ENCODE measurements at regions not wholly inside any gene's neighbourhood (a gene's known extent, or its start where the extent isn't known, plus 50 kb on each side); places are given as distances from the start of the nearest gene placed in this dataset.
A peak's percentile ranks its signal among the peaks of the same experiment; 100 is the strongest.

DNA sequence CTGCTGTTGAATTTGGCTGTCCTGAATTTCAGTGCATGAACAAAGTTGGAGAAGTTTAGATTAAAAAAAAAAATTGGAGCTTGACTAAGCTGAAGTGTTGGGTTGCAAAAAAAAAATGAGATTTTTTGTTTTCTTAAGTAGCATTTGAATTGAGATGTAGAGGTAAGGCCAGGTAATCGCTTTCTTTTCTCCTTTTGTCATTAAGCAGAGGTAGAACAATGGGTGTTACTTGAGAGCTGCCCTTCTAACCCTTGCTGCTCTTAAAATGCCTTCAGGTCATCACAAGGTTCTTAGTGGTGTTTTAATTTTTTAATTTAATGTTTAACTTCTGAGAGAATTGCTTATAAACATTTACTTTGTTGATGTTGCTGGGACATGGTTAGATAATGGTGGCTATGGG lies 84.1 kb upstream of the PRDM1 start:
- Histone ChIP-seq H3K4me1 (no peaks in the 10 kb centered on the region), H3K4me3 (ENCODE audit: low read depth, low read length) (no peak overlapping the region), H3K27me3 (peaks cover 10% of the 10 kb centered on the region), H3K36me3 (no peaks in the 10 kb centered on the region), H3K9me3 (no peaks in the 10 kb centered on the region)
- TF ChIP-seq, protein P1, sequence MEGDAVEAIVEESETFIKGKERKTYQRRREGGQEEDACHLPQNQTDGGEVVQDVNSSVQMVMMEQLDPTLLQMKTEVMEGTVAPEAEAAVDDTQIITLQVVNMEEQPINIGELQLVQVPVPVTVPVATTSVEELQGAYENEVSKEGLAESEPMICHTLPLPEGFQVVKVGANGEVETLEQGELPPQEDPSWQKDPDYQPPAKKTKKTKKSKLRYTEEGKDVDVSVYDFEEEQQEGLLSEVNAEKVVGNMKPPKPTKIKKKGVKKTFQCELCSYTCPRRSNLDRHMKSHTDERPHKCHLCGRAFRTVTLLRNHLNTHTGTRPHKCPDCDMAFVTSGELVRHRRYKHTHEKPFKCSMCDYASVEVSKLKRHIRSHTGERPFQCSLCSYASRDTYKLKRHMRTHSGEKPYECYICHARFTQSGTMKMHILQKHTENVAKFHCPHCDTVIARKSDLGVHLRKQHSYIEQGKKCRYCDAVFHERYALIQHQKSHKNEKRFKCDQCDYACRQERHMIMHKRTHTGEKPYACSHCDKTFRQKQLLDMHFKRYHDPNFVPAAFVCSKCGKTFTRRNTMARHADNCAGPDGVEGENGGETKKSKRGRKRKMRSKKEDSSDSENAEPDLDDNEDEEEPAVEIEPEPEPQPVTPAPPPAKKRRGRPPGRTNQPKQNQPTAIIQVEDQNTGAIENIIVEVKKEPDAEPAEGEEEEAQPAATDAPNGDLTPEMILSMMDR (IDR thresholded peaks at IDR 0.05; ENCODE audit: low read depth, low read length), result no peak
- no peak for DNase-seq

DNA sequence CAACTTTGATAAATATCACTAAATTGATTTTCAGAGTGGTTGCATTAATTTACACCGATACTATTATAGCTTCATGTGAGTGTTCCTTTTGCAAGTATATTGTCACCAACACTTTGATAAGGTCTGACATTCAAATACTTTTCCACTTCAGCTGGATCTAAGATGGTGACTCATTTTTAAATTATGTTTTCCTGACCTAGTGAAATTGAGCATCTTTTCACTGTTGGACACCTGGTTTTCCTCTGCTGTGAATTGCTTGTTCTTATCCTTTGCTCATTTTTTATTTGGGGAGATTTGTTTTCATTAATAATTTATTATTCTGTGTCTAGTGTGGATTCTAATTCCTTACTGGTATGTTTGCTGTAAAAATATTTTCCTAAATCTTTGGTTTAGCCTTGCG lies 85.2 kb upstream of the PRDM1 start:
- no peak for DNase-seq
- Histone ChIP-seq H3K4me1 (no peaks in the 10 kb centered on the region), H3K27me3 (peaks cover 21% of the 10 kb centered on the region), H3K9me3 (no peaks in the 10 kb centered on the region), H3K36me3 (no peaks in the 10 kb centered on the region), H3K4me3 (ENCODE audit: low read depth, low read length) (no peak overlapping the region)
- TF ChIP-seq, protein P1 (IDR thresholded peaks at IDR 0.05; ENCODE audit: low read depth, low read length), result no peak

DNA sequence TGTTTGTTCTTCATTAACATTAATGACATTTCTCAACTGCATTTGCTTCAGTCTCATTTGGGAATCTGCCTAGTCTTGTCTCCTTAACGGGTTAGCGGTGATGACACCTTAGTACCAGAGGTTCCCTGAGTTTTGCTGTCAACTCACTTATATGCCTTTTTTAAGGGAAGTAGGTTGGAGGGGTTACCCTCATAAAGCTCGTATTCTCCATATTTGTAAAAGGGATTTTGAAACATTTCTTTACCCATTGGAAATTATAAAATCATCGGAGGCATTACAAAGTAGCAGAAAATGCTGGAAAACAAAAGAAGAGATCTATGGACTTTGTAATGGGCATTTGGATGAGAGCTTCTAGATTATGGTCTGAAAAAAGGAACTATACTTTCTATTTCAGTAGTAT lies 88.7 kb upstream of the PRDM1 start:
- no peak overlapping the region for H3K4me3 ChIP-seq (ENCODE audit: low read depth, low read length)
- peaks cover 47% of the 10 kb centered on the region for H3K27me3 ChIP-seq
- no peaks in the 10 kb centered on the region for H3K9me3 ChIP-seq
- TF ChIP-seq, protein P1 (IDR thresholded peaks at IDR 0.05; ENCODE audit: low read depth, low read length), result no peak
- no peaks in the 10 kb centered on the region for H3K4me1 ChIP-seq
- no peak for DNase-seq
- H3K36me3 ChIP-seq, result no peaks in the 10 kb centered on the region

DNA sequence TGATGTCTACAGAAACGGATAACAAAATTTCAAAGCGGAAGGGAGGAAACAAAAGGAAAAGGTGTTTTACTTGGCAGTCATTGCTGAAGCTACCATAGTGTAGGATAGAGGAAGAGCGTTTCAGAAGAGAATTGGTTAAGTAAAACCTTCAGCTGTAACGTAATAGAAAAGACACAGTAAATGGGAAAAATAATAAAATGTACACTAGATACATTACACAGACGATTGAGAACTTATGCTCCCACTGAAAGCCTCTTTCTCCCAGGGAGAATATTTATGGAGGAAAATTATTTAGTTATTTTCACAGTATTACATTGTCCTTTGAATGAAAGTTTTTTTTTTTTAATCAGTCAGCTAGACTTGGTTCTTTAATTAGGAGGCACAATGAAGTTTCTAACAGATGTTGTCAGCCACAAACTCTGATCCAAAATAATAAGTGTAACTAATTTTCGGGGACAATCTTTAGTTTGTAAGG lies 90.7 kb upstream of the PRDM1 start:
- H3K27me3 ChIP-seq, result peaks cover 44% of the 10 kb centered on the region
- DNase-seq, result no peak
- H3K4me3 ChIP-seq (ENCODE audit: low read depth, low read length), result peak overlapping the region; percentile 60
- H3K4me1 ChIP-seq, result no peaks in the 10 kb centered on the region
- no peaks in the 10 kb centered on the region for H3K9me3 ChIP-seq
- H3K36me3 ChIP-seq, result no peaks in the 10 kb centered on the region
- TF ChIP-seq, protein P1 (IDR thresholded peaks at IDR 0.05; ENCODE audit: low read depth, low read length), result no peak

DNA sequence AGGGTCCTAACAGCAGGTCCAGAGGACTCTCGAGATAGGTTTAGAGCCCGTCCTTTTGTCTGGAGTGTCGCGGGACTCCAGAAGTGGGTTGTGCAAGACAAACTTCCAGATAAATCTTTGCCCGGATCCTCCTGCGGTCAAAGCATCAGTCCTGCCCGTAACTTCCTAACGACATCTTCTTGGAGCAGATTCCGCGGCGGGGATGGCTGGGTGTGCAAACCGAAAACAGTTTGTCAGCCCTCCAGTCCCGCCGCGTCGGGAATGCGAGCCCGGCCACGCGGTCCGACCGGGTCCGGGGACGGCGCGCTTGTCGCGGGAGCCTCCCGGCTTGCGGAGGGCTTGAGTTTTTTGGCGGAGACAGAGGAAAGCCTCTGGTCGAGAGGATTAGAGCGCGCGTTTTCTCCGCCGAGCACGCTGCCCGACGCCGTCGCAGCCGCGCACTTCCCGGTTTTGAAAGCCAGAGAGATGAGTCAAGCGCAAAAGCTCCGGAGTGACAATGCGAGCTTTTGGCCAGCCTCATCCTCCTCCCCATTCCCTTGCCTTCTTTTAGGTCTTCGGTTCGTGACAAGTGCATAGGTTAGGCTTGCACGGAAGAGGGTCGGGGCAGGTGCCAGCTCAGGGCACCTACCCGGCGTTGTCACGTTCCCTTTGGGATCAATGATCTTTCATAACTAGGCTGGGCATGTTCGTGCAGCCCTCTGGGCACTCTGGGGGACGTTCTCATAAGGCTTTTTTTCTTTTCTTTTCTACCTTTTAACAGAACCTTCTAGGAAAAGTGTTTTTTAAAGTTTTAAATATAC lies 91.3 kb upstream of the PRDM1 start:
- no peaks in the 10 kb centered on the region for H3K9me3 ChIP-seq
- no peaks in the 10 kb centered on the region for H3K36me3 ChIP-seq
- peaks cover 44% of the 10 kb centered on the region for H3K27me3 ChIP-seq
- H3K4me1 ChIP-seq, result no peaks in the 10 kb centered on the region
- peak; percentile 38 for DNase-seq
- peak overlapping the region; percentile 60 for H3K4me3 ChIP-seq (ENCODE audit: low read depth, low read length)
- TF ChIP-seq, protein P1 (IDR thresholded peaks at IDR 0.05; ENCODE audit: low read depth, low read length), result no peak

DNA sequence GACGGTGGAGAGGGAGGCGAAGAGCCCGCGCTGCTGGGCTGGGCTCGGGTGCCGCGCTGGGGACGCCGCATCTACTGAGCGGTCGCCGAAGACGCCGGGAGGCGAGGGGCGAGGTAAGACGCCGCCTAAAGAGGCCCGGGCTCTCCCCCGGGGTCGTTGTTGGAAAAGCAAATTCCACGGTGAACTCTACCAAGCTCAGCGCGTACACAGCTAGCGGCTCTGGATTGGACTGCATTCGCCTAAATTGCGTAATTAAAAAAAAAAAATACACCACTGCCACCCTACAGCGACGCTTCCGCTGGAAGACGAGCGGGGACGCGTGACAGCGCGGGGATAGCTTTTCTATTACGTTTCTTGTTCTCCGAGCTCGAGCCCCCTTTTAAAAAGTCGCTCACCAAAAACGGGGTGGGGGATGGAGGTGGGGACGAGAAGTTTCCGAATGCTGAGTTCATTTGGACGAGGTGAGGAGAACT lies 92.0 kb upstream of the PRDM1 start:
- no peak for DNase-seq

More for the DNA sequence above, 92.0 kb upstream of the PRDM1 start:
- Histone ChIP-seq H3K4me1 (no peaks in the 10 kb centered on the region), H3K9me3 (no peaks in the 10 kb centered on the region), H3K36me3 (no peaks in the 10 kb centered on the region), H3K27me3 (peaks cover 44% of the 10 kb centered on the region), H3K4me3 (ENCODE audit: low read depth, low read length) (peak overlapping the region; percentile 60)
- TF ChIP-seq, protein P1 (IDR thresholded peaks at IDR 0.05; ENCODE audit: low read depth, low read length), result no peak
